ENCODE measurements at regions not wholly inside any gene's neighbourhood (a gene's known extent, or its start where the extent isn't known, plus 50 kb on each side); places are given as distances from the start of the nearest gene placed in this dataset.
"Not testable (repeated sequence)": the region's sequence is repeated elsewhere in the genome, so short reads cannot be mapped to it uniquely, and the experiment has no call there.

DNA sequence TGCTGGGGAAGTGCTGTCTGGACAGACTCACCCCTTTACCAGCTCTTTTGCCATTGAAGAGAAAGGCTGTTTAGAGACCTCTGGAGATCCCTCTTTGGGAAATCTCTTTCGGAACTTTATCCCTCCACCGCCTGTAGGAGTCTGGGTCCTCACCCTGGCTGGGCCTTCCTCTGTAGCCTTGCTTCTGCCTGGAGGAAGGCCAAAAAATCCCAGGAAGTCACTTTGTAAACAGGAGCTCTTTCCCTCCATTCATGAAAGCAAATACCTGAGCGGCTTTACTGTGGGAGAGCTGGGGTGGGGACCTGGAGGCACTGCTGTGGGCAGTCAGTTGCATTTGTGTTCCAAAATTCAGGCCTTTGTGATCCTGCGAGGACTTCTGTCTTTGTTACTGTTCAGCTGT lies 126.2 kb downstream of the KLF6 start:
- DNase-seq = no peak

DNA sequence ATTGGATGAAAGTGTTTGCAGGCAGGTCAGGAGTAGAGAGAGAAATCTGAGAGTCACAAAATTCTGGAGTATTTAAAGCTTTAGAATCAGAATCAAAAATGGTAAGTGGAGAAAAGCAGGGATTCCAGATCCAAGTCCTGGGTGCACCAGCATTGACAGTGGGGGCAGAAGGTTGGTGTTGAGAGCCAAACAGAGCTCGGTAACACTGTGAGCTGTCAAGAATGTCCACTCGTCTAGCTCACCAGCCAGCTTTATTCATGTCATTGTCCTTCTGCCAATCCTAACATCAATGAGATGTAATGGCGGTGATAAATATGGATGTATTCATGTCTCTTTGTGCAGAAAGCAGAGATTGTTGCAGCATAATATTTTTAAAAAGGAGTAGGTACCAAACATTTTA lies 128.8 kb downstream of the KLF6 start:
- no peak for DNase-seq

DNA sequence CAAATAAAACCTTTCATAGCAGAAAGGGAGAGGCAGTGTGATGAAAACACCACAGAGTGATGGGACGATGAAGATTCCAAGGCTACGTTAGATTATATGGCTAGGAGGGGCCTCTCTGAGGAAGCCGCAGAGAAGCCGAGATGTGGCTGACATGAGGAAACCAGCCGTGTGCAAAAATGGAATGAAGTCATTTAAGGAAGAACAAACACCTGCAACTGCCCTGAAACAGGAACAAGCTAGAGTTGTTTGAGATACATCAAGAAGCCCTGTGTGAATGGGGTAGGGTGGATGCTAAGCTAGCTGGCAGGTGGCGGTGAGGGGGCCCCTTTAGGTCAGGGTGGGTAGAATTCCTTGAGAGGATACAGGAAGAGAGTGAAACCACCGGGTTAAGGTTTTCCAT lies 129.5 kb downstream of the KLF6 start:
- DNase-seq = no peak

DNA sequence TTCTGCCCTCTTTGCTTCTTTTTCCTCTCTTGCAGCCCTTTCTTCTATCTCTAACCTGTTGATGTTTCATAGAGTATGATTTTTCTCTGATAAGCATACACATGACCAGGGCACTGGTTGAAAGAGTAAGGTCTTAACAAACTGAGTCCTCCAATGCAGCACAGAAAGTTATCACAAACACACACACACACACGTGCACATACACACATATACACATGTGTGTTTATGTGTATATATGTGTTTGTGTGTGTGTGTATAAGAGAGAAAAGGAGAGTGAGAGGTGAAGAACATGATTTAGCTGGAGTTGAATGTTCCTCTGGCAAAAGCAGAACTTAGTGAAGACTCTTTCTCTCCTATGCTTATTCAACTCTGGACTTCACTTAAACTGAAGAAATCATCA lies 130.0 kb downstream of the KLF6 start:
- DNase-seq = no peak

DNA sequence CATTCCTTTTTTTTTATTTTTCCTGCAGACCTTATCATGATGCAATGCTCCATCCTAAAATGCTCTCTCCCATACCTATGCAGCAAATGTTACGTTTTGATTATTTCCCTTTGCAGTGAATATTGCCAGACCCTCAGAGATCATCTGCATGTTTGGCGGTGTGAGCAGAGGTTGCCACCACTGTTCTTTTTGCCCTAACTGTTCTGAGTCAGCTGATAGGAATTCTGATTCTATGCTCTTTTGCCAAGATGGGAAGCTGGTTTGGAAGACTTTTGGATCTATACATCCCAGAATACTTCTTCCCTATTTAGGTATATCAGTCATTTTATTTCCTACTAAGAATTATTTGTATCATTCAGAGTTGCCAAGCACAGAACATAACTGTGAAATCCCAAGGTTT lies 130.5 kb downstream of the KLF6 start:
- DNase-seq = no peak

DNA sequence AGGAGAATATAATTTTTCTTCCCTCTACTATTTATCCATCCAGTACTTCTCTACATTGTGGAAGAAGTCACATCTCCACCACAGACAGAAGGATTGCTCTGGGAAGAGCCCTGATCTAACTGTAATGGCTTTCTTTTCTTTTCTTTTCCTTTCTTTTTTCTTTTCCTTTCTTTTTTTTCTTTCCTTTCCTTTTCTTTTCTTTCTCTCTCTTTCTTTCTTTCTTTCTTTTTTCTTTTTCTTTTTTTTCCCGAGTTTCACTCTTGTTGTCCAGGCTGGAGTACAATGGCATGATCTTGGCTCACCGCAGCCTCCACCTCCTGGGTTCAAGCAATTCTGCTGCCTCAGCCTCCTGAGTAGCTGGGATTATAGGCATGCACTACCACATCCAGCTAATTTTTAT lies 131.7 kb downstream of the KLF6 start:
- not testable (repeated sequence) for DNase-seq

DNA sequence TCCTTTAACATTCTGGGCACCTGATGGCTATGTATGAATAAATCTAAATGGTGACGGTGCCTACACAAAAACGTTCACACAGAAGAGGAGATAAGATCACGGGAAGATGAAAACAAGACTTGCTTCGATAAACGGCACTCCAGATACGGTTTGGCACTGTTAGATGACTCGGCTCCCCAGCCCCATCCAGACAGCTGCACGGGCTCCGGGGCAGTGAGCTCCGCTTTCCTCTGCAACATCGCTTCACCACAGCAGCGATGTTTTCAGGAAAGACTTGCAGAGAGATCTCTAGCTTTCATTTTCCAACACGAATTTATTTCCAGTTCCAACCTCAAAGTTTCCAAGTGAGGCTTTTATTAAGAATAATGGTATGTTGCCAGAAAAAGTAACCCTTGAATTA lies 132.1 kb downstream of the KLF6 start:
- no peak for DNase-seq

DNA sequence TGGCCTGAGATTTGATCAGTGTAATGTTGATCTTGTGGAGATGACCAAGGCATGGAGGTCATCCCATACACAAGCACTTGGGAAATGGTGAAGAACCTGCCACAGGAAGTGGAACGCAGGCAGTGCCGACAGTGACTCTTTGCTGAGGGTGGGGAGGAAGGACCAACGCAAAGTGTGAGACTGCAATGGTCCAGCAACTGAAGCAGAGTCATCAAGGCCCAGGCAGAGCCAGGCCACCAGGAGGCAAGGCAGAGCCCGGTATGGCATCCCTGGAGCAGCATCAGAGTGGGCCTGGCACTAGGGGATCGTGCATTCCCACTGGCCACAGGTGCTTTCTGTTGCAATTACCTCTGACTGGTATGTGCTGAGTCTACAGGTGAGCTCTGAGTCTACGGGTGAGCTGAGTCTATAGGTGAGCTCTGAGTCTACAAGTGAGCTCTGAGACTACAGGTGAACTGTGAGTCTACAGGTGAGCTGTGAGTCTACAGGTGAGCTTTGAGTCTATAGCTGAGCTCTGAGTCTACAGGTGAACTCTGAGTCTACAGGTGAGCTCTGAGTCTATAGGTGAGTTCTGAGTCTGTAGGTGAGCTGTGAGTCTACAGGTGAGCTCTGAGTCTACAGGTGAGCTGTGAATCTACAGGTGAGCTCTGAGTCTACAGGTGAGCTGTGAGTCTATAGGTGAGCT lies 132.9 kb downstream of the KLF6 start:
- no peak for DNase-seq

DNA sequence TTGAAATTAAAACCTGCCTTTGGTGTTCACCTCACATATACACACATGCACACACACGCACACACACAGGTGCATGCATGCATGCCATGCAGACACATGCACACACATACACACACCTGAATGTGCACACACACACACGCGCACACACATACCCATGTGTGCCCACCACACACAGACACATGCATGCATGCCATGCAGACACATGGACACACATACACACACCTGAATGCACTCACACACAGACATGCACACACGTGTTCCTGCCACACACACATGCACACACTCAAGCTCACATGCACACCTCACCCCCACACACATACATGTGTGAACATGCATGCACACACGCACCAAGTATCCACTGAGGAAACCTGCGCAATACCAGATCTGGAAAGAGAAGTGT lies 136.4 kb downstream of the KLF6 start:
- no peak for DNase-seq

DNA sequence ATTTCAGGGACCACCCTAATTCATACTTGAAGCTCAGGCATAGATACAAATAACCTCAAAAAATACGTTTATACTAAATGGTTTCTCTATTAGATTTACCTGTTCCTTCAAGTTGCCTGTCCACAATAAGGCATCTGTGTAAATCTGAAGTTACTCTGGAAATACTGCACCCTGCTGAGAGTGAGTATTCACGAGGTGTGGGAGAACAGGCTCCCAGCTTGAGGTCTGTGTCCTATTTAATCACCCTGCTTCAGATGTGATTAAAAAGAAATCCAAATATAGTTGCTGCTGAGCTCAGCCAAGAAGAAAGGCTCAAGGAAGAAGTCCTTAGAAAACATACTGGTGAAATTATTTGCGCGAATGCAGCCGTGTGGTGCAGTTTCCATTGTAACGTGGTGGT lies 136.8 kb downstream of the KLF6 start:
- DNase-seq = no peak

DNA sequence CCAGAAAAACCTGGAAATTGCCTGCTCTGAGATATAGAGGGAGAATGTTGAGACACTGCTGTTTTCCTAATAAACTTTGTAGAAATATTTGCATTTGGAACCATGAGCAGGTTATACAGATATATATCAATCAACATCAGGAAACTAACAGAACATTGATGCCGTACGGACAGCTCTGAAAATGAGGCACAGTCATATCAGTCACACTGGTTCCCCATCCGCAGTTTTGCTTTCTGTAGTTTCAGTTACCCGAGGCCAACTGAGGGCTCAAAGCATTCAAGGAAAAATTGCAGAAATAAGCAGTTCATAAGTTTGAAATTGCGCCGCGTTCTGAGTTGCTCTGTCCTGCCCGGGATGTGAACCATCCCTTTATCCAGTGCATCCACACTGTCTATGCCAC lies 137.9 kb downstream of the KLF6 start:
- DNase-seq = no peak

DNA sequence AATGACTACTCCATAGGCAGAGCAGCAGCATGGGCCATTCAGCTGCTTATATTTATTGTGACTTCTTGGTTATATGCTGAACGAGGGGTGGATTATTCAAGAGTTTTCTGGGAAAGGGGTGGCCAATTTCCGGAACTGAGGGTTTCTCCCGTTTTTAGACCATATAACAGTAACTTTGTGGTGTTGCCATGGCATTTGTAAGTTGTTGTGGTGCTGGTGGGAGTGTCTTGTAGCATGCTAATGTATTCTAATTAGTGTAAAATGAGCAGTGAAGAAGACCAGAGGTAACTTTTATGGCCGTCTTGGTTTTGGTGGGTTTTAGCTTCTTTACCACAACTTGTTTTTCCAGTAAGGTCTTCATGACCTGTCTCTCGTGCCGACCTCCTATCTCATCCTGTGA lies 139.6 kb downstream of the KLF6 start:
- DNase-seq = no peak

DNA sequence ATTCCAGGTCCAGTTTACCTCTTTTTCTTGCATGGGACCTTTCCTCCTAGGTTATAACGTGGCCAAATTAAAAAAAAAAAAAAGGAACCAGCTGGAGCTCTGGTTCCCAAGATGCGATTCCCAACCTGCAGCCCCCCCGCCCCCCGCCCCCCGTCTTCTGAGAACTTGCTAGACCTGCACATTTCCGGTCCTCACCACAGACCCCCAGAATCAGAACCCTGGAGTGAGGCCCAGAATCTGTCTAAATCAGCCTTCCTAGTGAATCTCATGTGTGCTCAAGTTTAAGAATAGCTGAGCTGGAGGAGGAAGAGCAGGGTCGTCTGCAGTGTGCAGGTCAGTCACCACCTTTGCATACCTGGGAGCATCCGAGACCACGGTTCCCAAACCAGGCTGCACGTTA lies 144.2 kb downstream of the KLF6 start:
- DNase-seq = no peak

DNA sequence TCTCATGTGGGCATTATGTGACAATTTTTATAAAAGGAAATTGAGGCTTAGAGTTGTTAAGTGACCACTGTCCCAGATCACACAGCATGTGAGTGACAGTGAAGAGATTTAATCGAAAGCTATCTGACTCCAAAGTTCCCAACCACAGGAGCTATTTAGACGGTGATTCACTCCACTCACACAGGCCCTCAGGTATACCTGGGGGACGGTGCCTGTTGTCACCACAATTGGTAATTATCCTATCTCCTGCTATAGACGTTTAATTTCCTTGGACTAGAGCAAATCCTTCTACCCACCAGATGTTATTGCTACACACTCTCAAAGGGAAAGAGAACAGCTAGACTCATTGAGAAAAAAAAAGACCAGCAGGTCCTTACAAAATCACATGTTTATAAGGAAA lies 145.5 kb downstream of the KLF6 start:
- DNase-seq = no peak

DNA sequence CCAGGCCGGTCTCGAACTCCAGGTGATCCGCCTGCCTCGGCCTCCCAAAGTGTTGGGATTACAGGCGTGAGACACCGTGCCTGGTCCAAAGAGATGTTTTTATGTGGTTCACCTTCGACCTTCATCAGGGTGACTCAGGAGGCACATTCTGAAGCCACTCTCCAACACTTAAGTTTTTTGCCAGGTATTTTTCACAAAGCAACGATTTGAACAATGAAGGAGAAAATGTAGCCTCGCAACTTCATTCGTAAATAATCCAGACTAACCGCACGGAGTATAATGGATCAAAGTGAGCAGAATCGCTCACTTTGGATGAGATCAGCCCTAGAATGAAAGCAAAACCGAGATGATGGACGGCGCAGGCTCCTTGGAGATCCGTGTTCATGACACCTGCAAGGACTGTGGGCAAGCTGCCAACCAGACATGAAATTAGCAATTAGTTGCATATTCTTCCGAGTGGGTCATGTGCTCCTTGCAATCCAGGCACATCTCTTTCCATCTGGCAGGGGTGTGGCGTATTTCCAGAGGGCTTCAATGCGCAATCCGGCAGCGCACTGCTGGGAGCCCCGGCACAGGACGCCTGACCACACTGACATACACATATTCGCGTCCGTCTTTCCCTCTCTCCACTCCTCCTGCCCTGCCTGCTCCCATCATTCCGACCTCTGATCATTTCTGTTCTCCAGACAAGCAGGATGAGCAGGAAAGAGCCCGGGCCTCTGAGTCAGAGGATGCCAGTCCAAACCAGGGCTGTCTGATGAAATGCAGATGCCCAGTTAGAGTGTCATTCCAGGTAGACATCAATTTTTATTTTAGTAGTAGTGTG lies 148.4 kb downstream of the KLF6 start:
- DNase-seq = no peak

DNA sequence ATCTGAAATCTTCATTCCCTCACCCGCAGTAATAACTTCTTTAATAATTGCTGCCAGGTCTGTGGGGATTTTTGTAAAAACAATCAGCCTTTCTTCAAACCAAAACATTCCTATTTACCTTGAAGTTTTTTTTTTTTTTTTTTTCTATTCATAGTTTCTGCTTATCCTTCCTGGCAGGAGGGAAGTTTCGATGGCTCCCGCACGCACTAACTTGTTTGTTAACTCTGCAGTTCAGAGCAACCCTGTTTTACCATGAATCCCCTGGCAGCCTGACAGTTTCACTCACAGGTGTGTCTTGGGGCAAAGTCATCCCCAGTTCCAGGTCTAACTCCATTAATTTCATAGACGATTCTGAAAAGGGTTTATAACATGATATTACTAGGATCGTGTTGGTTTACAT lies 149.3 kb downstream of the KLF6 start:
- DNase-seq = no peak

DNA sequence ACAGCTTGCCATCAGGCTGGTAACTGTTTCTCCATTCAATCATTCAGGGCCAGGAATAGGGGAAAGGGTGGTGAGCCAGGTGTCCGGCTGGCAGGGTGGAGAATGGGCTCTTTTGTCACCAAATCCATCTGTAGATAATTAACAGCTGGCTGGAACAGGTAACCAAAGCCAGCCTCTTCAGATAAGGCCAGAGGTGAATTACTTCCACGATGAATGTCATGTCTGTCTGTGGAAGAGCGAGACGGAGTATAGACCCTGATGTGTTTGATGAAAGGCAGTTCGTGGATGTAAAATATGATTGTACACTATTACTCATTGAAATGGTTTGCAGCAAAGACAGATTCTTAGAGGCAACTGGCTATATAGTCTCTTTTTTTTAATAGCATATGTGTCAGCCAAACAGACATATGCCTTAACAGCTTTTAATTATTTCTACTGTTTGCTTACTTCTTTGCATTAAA lies 149.8 kb downstream of the KLF6 start:
- DNase-seq = no peak

DNA sequence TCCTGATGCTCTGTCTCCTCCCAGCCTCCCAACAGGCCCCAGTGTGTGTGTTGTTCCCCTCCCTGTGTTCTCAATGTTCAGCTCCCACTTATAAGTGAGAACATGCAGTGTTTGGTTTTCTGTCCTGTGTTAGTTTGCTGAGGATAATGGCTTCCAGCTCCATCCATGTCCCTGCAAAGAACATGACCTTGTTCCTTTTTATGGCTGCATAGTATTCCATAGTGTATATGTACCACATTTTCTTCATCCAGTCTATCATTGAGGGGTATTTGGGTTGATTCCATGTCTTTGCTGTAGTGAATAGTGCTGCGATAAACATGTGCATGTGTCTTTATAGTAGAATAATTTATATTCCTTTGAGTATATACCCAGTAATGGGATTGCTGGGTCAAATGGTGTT lies 150.4 kb downstream of the KLF6 start:
- not testable (repeated sequence) for DNase-seq

DNA sequence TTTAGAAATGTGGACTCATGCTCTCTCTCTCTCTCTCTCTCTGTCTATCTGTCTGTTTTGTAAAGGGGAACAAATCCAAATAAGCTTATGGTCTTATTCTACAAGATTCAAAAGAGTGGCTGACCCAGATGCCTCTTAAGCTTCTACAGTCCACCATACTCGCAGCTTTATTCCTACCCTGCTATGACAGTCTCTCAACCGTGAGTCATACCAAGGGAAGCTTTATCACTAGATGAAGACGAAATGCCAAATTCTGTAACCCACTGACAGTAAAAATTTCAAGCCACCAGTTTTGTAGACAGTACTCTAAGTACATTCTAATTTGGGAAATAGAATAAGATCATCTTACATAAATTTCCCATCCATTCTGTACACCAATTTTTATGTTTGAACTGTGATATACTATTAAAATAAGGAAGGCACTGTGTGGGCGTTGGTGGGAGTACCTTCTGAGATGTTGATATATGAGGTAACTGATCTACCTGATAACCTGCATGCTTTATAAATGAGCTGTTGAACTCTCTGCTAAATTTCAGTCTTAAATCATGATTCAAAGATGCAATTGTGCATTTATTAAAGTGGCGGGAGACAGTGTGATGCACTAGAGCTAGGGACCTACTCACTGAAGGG lies 153.2 kb downstream of the KLF6 start:
- DNase-seq = no peak

DNA sequence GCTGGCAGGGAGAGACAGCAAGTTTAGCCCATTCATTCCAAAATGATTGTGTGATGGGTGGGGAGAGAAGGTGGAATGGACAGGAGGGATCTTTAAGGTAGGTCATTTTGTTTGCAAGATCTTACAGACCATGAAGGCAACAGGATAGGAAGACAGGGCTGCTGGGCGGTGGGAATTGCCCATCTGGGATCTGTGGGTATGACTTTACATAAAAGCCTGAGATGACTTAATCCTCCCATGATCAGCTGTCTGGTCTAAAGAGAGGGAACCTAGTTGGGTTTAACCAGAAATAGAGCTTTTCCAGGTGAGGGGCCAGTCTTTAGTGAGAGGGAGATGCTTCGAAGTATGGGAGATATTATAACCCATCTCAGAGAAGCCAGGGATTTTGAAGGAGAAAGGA lies 153.7 kb downstream of the KLF6 start:
- DNase-seq = no peak

DNA sequence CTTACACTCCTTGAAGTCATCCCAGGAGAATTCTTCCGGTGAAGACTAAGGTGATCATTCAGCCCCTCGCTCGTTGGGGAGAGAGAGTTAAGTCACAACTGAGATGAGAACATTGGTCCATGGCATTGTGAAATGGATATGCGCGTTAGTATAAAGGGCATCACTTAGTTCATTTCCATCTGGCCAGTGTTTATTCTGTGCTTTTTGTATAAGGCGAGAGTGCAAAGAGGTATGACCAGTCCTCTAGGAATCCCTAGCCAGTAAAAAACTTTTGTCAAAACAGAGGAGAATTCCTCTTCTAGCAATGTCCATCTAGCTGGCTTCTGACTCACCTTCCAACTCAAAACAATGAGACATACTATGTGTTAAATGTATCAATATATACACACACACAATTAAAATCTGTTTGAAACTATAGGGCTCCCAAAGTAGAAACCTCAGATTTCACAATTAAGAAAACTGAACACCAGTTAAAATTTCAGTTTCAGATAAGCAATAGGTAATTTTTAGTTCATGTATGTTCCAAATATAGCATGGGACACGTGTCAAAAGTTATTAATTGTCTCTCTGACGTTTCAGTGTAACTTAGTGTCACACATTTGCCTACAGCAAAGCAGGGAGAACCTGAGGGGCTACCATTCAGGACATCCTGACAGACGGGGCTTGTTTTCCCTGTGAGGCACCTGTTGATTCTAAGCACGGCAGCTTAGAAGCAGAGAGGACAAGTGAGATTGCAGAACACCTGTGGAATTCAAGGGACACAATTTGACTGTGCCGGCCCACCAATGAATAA lies 158.9 kb downstream of the KLF6 start:
- no peak for DNase-seq

DNA sequence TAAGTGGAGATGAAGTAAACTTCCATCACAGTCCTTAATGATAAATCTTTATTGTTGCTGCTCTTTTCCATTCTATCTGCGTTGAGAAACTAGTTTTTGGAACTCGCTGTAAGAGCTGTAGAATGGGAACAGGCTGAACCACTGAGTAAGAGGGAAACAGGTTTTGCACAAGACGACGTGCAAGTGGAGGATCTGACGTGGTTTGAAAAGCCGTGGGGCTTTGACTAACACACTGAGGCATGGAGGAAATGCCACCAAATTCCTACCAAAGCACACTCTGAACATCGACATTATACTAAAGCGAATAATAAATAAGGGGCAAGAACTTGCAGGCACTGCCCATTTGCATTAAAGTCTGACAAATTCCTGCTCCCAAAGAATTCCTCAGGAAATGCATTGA lies 160.6 kb downstream of the KLF6 start:
- DNase-seq = no peak

DNA sequence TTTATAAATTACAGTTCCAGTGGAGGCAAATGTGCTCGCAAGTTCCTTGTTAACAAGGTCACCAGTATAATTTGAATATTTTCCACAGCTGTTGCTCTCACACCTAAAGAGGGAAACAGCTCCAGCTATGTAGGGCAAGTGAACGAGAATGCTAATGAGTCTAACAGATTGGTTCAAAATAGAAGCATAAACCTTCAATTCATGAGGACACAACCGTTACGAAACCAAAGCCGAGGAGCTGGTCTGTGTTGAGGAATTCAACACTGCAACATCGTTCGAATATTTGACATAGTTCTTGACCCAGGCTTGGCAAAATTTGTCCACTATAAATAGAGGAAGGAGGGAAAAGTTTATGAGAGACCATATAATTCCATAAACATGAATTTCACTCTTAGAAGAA lies 161.3 kb downstream of the KLF6 start:
- DNase-seq = no peak
